ENCODE measurements at regions not wholly inside any gene's neighbourhood (a gene's known extent, or its start where the extent isn't known, plus 50 kb on each side); places are given as distances from the start of the nearest gene placed in this dataset.

- no peak for TF ChIP-seq TCF7L2 (IDR thresholded peaks at IDR 0.05; ENCODE audit: low read depth, low read length)
- TF ChIP-seq CTCF (IDR thresholded peaks at IDR 0.05) = no peak
- TF ChIP-seq REST (IDR thresholded peaks at IDR 0.05; ENCODE audit: insufficient read depth in 1 of 2, low read depth in 2 of 2, low read length in 1 of 2) = no peak
- no peak for TF ChIP-seq POLR2AphosphoS5 (IDR thresholded peaks at IDR 0.05; ENCODE audit: low read depth, low read length)
Observed at GRCh38 chr16:9296271-9296590, 204.8 kb downstream of the HAPSTR1 start.
